DMS53 (cell line): ENCODE measurements at regions not wholly inside any gene's neighbourhood (a gene's known extent, or its start where the extent isn't known, plus 50 kb on each side); places are given as distances from the start of the nearest gene placed in this dataset.
A peak's percentile ranks its signal among the peaks of the same experiment; 100 is the strongest.

Source experiments
- DNase-seq: peaks from one replicate; lab custom pipeline; 2025; lab: John Stamatoyannopoulos, UW

- DNase-seq, result peak; percentile 90
Measured at GRCh38 chr20:12371990-12372389, 454.3 kb downstream of the BTBD3 start.

GRCh38 chr20:12372557-12372956, 454.9 kb downstream of the BTBD3 start:
- DNase-seq, result peak; percentile 92

GRCh38 chr20:12375967-12376366, 458.3 kb downstream of the BTBD3 start:
- DNase-seq, result no peak

GRCh38 chr20:12383821-12384220, 466.1 kb downstream of the BTBD3 start:
- no peak for DNase-seq

GRCh38 chr20:12386821-12387220, 469.1 kb downstream of the BTBD3 start:
- DNase-seq, result no peak

- peak; percentile 28 for DNase-seq
Measured at GRCh38 chr20:12391099-12391498, 473.4 kb downstream of the BTBD3 start.

GRCh38 chr20:12394786-12395185, 477.1 kb downstream of the BTBD3 start:
- DNase-seq, result peak; percentile 41

- no peak for DNase-seq
Measured at GRCh38 chr20:12395353-12395752, 477.7 kb downstream of the BTBD3 start.

GRCh38 chr20:12395760-12396159, 478.1 kb downstream of the BTBD3 start:
- no peak for DNase-seq

- no peak for DNase-seq
Measured at GRCh38 chr20:12399110-12399836, 481.6 kb downstream of the BTBD3 start.

GRCh38 chr20:12404941-12405340, 487.2 kb downstream of the BTBD3 start:
- no peak for DNase-seq

- no peak for DNase-seq
Measured at GRCh38 chr20:12406978-12407377, 489.3 kb downstream of the BTBD3 start.

- peak; percentile 67 for DNase-seq
Measured at GRCh38 chr20:12409501-12409900, 491.8 kb downstream of the BTBD3 start.

- no peak for DNase-seq
Measured at GRCh38 chr20:12410783-12411182, 493.1 kb downstream of the BTBD3 start.

- no peak for DNase-seq
Measured at GRCh38 chr20:12411246-12411940, 493.7 kb downstream of the BTBD3 start.

- DNase-seq, result no peak
Measured at GRCh38 chr20:12413116-12413515, 495.4 kb downstream of the BTBD3 start.

- DNase-seq, result peak; percentile 13
Measured at GRCh38 chr20:12414446-12415274, 497.0 kb downstream of the BTBD3 start.

GRCh38 chr20:12416281-12416680, 498.6 kb downstream of the BTBD3 start:
- DNase-seq, result no peak

- no peak for DNase-seq
Measured at GRCh38 chr20:12433724-12434123, 516.0 kb downstream of the BTBD3 start.

- no peak for DNase-seq
Measured at GRCh38 chr20:12434672-12435071, 517.0 kb downstream of the BTBD3 start.

- DNase-seq, result no peak
Measured at GRCh38 chr20:12435268-12435667, 517.6 kb downstream of the BTBD3 start.

GRCh38 chr20:12453711-12454110, 536.0 kb downstream of the BTBD3 start:
- DNase-seq, result no peak

GRCh38 chr20:12455148-12455547, 537.5 kb downstream of the BTBD3 start:
- peak; percentile 76 for DNase-seq
